ENCODE measurements at regions not wholly inside any gene's neighbourhood (a gene's known extent, or its start where the extent isn't known, plus 50 kb on each side); places are given as distances from the start of the nearest gene placed in this dataset.

DNA sequence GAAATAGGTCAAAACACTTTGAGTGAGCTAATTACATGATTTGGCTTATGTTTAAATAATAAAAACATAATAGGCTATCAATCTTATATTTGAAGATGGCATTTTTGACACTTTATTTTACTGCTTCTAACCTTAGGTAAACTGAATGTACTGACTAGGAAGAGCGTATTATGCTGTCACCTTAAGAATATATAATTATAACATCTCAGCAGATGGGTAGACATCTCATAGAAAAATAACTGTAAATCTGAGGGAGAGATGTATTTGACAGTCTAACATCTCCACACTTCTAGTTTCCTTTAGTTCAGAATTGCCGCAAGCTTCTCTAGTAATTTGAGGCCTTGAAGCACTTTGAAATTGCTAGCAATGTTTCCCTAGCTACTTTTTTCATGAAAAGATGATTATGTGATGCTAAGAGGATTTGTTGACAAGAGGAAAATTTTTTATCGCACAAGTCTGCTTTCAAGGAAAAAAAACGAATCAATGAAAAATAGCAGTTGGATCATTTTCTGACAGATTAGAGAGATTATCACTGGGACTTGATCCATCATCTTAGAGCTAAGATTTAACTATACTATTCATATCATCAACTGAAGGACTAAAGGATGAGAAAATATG lies 238.2 kb upstream of the NAALADL2 start:
- in situ Hi-C loops (cut with HindIII; ENCODE audit: low pct_unique_long_range_greater_than_20kb, low sequenced_read_pairs), result no loop called here
- no peak for DNase-seq (ENCODE audit: low read depth, low spot score)
- H3K27me3 ChIP-seq (ENCODE audit: control insufficient read depth, insufficient read depth, low read length), result no peaks in the 10 kb centered on the region
- no TSS peak for BruUV-seq (replicated peaks)
- no peaks in the 10 kb centered on the region for H3K4me1 ChIP-seq (ENCODE audit: control insufficient read depth, insufficient read depth, low read length)
- no peak overlapping the region for H3K4me3 ChIP-seq (ENCODE audit: low read depth in 2 of 2, low read length in 2 of 2)
- no peaks in the 10 kb centered on the region for H3K9me3 ChIP-seq (ENCODE audit: control insufficient read depth, insufficient read depth, low read depth, low read length)
- no peaks in the 10 kb centered on the region for H3K36me3 ChIP-seq (ENCODE audit: control insufficient read depth, insufficient read depth, low read length)
- H3K27ac ChIP-seq (ENCODE audit: low read length), result no peak overlapping the region
- ChIA-PET POLR2A (no interaction called here), CTCF (no interaction called here)
- no peak for TF ChIP-seq SIN3A (IDR thresholded peaks at IDR 0.05; ENCODE audit: borderline replicate concordance, insufficient read depth, low read depth, low read length)
- TF ChIP-seq, protein P1, sequence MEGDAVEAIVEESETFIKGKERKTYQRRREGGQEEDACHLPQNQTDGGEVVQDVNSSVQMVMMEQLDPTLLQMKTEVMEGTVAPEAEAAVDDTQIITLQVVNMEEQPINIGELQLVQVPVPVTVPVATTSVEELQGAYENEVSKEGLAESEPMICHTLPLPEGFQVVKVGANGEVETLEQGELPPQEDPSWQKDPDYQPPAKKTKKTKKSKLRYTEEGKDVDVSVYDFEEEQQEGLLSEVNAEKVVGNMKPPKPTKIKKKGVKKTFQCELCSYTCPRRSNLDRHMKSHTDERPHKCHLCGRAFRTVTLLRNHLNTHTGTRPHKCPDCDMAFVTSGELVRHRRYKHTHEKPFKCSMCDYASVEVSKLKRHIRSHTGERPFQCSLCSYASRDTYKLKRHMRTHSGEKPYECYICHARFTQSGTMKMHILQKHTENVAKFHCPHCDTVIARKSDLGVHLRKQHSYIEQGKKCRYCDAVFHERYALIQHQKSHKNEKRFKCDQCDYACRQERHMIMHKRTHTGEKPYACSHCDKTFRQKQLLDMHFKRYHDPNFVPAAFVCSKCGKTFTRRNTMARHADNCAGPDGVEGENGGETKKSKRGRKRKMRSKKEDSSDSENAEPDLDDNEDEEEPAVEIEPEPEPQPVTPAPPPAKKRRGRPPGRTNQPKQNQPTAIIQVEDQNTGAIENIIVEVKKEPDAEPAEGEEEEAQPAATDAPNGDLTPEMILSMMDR (IDR thresholded peaks at IDR 0.05), result no peak
- TF ChIP-seq, protein P2, sequence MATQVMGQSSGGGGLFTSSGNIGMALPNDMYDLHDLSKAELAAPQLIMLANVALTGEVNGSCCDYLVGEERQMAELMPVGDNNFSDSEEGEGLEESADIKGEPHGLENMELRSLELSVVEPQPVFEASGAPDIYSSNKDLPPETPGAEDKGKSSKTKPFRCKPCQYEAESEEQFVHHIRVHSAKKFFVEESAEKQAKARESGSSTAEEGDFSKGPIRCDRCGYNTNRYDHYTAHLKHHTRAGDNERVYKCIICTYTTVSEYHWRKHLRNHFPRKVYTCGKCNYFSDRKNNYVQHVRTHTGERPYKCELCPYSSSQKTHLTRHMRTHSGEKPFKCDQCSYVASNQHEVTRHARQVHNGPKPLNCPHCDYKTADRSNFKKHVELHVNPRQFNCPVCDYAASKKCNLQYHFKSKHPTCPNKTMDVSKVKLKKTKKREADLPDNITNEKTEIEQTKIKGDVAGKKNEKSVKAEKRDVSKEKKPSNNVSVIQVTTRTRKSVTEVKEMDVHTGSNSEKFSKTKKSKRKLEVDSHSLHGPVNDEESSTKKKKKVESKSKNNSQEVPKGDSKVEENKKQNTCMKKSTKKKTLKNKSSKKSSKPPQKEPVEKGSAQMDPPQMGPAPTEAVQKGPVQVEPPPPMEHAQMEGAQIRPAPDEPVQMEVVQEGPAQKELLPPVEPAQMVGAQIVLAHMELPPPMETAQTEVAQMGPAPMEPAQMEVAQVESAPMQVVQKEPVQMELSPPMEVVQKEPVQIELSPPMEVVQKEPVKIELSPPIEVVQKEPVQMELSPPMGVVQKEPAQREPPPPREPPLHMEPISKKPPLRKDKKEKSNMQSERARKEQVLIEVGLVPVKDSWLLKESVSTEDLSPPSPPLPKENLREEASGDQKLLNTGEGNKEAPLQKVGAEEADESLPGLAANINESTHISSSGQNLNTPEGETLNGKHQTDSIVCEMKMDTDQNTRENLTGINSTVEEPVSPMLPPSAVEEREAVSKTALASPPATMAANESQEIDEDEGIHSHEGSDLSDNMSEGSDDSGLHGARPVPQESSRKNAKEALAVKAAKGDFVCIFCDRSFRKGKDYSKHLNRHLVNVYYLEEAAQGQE (IDR thresholded peaks at IDR 0.05; ENCODE audit: insufficient read depth in 1 of 2, low read depth in 2 of 2, low read length in 1 of 2), result no peak
- TF ChIP-seq TCF7L2 (IDR thresholded peaks at IDR 0.05; ENCODE audit: low read depth, low read length), result no peak
- no peak for TF ChIP-seq POLR2AphosphoS5 (IDR thresholded peaks at IDR 0.05; ENCODE audit: low read depth, low read length)
- no peak for ATAC-seq
- intact Hi-C loops (cut with micrococcal nuclease; ENCODE audit: unreplicated experiment), result no loop called here

DNA sequence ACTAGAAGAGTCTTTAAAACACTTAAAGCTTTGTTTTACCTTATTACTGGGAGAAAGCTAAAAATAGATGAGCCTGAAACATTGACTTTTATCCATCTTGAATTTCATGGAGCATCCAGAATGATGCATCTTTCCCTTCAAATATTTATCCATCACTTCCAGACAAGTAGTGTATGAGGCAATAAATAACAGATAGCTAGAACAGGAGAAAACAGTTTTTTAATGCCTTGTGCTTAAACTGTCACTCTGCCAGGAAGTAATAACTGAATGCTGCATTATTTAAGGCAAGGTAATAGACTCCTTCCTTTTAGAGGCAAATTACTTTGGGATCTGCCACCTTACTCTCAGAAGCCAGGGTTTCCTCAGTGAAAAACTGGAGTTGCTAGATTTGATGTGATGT lies 225.8 kb upstream of the NAALADL2 start:
- ChIA-PET CTCF (no interaction called here), POLR2A (no interaction called here)
- DNase-seq (ENCODE audit: low read depth, low spot score) (no peak), ATAC-seq (no peak)
- H3K27me3 ChIP-seq (ENCODE audit: control insufficient read depth, insufficient read depth, low read length), result no peaks in the 10 kb centered on the region
- intact Hi-C loops (cut with micrococcal nuclease; ENCODE audit: unreplicated experiment), result no loop called here
- no peaks in the 10 kb centered on the region for H3K9me3 ChIP-seq (ENCODE audit: control insufficient read depth, insufficient read depth, low read depth, low read length)
- no peak for TF ChIP-seq POLR2AphosphoS5 (IDR thresholded peaks at IDR 0.05; ENCODE audit: low read depth, low read length)
- no peak for TF ChIP-seq TCF7L2 (IDR thresholded peaks at IDR 0.05; ENCODE audit: low read depth, low read length)
- TF ChIP-seq, protein P1 (IDR thresholded peaks at IDR 0.05), result no peak
- TF ChIP-seq SIN3A (IDR thresholded peaks at IDR 0.05; ENCODE audit: borderline replicate concordance, insufficient read depth, low read depth, low read length), result no peak
- in situ Hi-C loops (cut with HindIII; ENCODE audit: low pct_unique_long_range_greater_than_20kb, low sequenced_read_pairs), result no loop called here
- no TSS peak for BruUV-seq (replicated peaks)
- H3K4me1 ChIP-seq (ENCODE audit: control insufficient read depth, insufficient read depth, low read length), result no peaks in the 10 kb centered on the region
- no peak overlapping the region for H3K4me3 ChIP-seq (ENCODE audit: low read depth in 2 of 2, low read length in 2 of 2)
- no peaks in the 10 kb centered on the region for H3K36me3 ChIP-seq (ENCODE audit: control insufficient read depth, insufficient read depth, low read length)
- no peak overlapping the region for H3K27ac ChIP-seq (ENCODE audit: low read length)
